GM12875 (cell line): ENCODE measurements at regions not wholly inside any gene's neighbourhood (a gene's known extent, or its start where the extent isn't known, plus 50 kb on each side); places are given as distances from the start of the nearest gene placed in this dataset.
"Not testable (repeated sequence)": the region's sequence is repeated elsewhere in the genome, so short reads cannot be mapped to it uniquely, and the experiment has no call there.

Source experiments
- H3K4me3 ChIP-seq: one replicate; pipeline ENCODE4 v1.5.1; 2011; ENCODE audit warnings: low read depth, low read length, control low read depth
- TF ChIP-seq, protein P1 (sequence below): IDR thresholded peaks from 2 replicates; pipeline ENCODE4 v1.5.1; 2011; ENCODE audit warnings: low read depth, mild to moderate bottlenecking, control low read depth, inconsistent platforms, low read length, moderate library complexity, borderline replicate concordance; ENCODE audit not compliant: insufficient read depth

DNA sequence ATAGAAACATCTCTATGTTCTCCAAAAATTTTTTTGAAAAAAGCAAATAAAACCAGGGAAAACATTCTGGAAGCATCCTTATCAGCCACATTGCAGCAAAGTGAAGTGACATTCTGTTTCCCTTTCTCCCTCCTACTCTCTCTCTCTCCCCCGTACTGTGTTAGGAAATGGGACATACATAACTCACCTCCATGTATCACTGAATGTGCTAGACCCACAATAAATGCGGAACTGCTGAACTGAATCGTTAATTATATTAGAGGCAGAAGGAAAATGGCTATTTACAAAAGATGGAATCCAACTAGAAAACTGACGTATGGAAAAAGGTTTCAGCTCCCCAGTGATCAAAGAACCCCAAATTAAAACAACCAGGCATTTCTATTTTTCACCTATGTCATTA, 129.8 kb downstream of the MINAR1 start:
- H3K4me3 ChIP-seq = no peak overlapping the region
- TF ChIP-seq, protein P1, sequence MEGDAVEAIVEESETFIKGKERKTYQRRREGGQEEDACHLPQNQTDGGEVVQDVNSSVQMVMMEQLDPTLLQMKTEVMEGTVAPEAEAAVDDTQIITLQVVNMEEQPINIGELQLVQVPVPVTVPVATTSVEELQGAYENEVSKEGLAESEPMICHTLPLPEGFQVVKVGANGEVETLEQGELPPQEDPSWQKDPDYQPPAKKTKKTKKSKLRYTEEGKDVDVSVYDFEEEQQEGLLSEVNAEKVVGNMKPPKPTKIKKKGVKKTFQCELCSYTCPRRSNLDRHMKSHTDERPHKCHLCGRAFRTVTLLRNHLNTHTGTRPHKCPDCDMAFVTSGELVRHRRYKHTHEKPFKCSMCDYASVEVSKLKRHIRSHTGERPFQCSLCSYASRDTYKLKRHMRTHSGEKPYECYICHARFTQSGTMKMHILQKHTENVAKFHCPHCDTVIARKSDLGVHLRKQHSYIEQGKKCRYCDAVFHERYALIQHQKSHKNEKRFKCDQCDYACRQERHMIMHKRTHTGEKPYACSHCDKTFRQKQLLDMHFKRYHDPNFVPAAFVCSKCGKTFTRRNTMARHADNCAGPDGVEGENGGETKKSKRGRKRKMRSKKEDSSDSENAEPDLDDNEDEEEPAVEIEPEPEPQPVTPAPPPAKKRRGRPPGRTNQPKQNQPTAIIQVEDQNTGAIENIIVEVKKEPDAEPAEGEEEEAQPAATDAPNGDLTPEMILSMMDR = no peak

DNA sequence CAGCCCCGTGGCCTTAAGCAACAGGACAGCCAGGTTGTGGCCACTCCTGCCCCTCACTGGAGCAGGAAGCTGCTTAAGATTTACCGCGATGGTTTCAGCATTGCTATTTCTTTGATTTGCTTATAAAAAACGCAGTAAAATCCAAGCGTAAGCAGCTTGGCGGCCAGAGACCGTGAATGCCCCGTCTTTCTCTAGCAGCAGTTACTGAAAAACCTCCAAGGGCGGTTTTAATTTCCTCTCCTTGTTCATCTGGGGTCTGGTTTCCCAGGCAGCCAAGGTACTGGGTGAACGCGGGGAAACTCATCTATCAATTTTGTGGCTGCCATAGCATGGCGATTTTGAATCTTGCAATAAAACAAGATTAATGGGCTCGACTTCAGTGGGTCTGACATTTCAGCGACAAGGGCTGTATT, 130.3 kb downstream of the MINAR1 start:
- TF ChIP-seq, protein P1 = no peak
- no peak overlapping the region for H3K4me3 ChIP-seq

DNA sequence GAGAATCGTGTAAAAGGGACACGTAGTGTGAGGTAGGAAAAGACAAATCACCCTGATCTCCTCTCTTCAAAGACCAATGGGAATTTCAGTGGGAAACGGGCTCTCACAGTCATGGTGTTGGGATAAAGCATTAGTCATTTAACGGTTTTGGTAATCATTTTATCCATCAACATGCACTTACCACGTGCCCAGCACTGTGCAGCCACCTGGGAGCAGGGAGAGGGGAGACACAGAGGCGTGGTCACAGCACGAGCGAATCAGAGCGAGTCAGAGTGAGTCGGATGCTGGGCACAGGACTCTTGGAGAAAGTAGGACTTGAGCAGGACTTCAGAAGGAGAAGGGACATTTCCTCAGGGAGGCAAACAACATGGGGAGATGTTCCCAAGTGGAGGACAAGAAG, 130.8 kb downstream of the MINAR1 start:
- TF ChIP-seq, protein P1 = no peak
- H3K4me3 ChIP-seq = no peak overlapping the region

DNA sequence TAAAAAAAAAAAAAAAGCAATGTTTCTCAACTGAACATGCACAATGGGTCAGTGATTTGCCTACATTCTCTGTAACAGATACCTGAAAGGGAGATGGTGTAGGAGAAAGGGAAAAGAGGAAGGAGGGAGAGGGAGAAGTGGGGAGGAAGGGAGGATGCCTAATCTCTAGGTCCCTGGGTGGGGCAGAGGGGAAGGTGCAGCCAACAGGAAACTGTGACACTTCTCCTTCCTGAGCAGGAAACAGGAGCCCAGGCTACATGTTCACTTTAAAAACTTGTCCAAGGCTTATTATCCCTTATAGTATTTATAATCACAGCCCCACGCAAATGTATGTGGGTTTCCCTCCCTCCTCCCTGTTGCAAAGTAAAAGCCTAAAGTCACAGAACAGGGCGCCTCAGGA, 137.9 kb downstream of the MINAR1 start:
- H3K4me3 ChIP-seq = no peak overlapping the region
- TF ChIP-seq, protein P1 = no peak

DNA sequence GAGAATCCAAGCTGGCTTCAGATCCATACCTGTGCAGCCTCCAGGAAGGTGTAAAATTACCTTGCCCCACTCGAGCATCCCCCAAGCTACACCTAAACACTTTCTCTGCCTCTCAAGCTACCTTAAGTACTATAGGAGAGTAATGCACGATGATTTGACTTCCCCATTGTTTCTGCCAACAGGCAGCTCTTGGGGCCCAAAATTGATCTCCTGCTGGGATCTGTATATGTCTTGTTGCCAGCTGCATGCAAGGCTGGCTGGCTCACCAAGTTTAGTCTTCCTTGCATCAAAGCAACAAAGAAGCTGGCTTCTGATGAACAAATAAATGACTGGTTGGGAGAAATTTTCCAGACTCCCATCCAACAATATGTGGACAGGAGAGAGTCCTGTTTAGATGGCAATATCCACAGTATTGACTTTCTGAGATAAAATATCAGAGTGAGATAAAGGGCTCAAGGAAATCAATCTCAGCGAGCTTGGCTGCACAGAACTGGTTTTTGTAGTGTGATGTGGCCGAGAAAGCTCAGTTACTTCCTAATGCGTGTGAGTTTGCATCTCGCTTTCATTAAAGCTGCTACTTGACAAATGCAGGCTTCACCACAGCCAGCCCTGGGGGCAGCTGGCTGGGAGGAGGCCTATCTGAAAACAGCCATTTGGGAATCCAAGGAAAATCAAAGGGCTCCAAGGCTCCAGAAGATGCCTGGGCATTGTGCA, 140.7 kb downstream of the MINAR1 start:
- H3K4me3 ChIP-seq = no peak overlapping the region
- TF ChIP-seq, protein P1 = no peak

DNA sequence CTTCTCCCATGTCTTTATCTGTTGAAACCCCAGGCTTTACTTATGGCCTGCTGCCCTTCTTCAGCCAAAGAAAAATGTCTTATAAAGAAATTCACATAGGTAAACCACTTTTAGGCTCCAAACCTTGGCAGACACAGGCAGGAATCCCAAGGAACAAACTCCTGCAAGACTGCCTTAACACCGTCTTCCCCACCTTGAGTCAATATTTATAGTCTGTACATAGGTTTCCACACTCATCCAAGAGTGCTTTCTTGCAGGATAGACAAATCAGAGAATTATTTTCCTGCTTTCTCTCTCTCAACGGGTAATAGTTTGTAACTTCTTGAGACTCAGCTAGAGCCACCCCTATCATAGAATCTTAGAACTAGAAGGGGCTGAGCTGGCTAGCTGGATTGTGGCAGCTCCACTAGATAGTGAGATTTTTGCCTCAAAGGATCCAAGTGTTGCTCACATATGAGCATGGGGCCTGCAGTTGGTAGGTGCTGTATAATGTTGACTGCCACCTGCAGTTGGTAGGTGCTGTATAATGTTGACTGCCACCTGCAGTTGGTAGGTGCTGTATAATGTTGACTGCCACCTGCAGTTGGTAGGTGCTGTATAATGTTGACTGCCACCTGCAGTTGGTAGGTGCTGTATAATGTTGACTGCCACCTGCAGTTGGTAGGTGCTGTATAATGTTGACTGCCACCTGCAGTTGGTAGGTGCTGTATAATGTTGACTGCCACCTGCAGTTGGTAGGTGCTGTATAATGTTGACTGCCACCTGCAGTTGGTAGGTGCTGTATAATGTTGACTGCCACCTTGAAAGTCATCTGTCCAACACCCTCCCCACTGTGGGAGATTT, 142.5 kb downstream of the MINAR1 start:
- not testable (repeated sequence) for H3K4me3 ChIP-seq

DNA sequence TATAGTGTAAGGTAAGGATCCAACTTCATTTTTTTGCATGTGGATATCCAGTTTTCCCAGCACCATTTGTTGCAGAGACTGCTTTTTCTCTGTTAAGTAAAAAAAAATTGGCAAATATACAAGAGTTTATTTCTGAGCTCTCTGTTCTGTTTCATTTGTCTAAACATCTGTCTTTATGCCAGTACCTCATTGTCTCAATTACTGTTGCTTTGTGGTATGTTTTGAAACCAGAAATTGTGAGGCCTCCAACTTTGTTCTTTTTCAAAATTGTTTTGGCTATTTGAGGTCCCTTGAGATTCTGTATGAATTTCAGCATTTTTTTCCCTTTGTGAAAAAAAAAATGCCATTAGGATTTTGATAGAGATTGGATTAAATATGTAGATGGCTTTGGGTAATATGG, 150.5 kb downstream of the MINAR1 start:
- no peak overlapping the region for H3K4me3 ChIP-seq
- TF ChIP-seq, protein P1 = no peak
